ACC112 (cell line): ENCODE measurements at regions not wholly inside any gene's neighbourhood (a gene's known extent, or its start where the extent isn't known, plus 50 kb on each side); places are given as distances from the start of the nearest gene placed in this dataset.
"Not testable (repeated sequence)": the region's sequence is repeated elsewhere in the genome, so short reads cannot be mapped to it uniquely, and the experiment has no call there.

ENCODE experiments used
- H2AFZ ChIP-seq: fragments of 200-600 bp; sonication (generic); one replicate; pipeline ENCODE4 v1.6.0; 2017; ENCODE audit warnings: antibody characterized with exemption, low read length; ENCODE audit not compliant: unreplicated experiment
- H3K27ac ChIP-seq: fragments of 200-600 bp; sonication (generic); 2 replicates; pipeline ENCODE4 v1.5.1; 2014; ENCODE audit warnings: low read depth, mild to moderate bottlenecking, antibody characterized with exemption, low read length, moderate library complexity
- H3K27me3 ChIP-seq: fragments of 200-600 bp; sonication (generic); 2 replicates; pipeline ENCODE4 v1.6.1; 2014; ENCODE audit warnings: mild to moderate bottlenecking, antibody characterized with exemption, low read length, moderate library complexity, mixed read lengths; ENCODE audit not compliant: insufficient read depth
- H3K36me3 ChIP-seq: fragments of 200-600 bp; sonication (generic); 2 replicates; pipeline ENCODE4 v1.6.1; 2016; ENCODE audit warnings: mild to moderate bottlenecking, antibody characterized with exemption, low read length, moderate library complexity, mixed read lengths; ENCODE audit not compliant: insufficient read depth
- H3K4me1 ChIP-seq: fragments of 200-600 bp; sonication (generic); one replicate; pipeline ENCODE4 v1.6.1; 2016; ENCODE audit warnings: low read length, mixed read lengths; ENCODE audit not compliant: insufficient read depth, unreplicated experiment, control insufficient read depth
- H3K4me3 ChIP-seq: fragments of 200-600 bp; sonication (generic); 2 replicates; pipeline ENCODE4 v1.5.1; 2014; ENCODE audit warnings: mild to moderate bottlenecking, low read depth, low read length
- H3K79me2 ChIP-seq: fragments of 200-600 bp; sonication (generic); one replicate; pipeline ENCODE4 v1.6.0; 2016; ENCODE audit warnings: low read length; ENCODE audit not compliant: control insufficient read depth, unreplicated experiment, insufficient read depth

- Histone ChIP-seq H3K4me3 (no peak overlapping the region), H2AFZ (no peak overlapping the region), H3K27me3 (no peaks in the 10 kb centered on the region), H3K36me3 (no peaks in the 10 kb centered on the region; the same call in 1 of the 2 replicates), H3K27ac (no peak overlapping the region), H3K79me2 (no peaks in the 10 kb centered on the region), H3K4me1 (no peaks in the 10 kb centered on the region)
Measured at GRCh38 chr7:93804726-93805125, 85.8 kb downstream of the TFPI2 start.

- H3K27me3 ChIP-seq: no peaks in the 10 kb centered on the region
- H2AFZ ChIP-seq: peak overlapping the region; percentile 5
- no peaks in the 10 kb centered on the region for H3K4me1 ChIP-seq
- H3K4me3 ChIP-seq: no peak overlapping the region
- H3K79me2 ChIP-seq: no peaks in the 10 kb centered on the region
- no peaks in the 10 kb centered on the region; the same call in 1 of the 2 replicates for H3K36me3 ChIP-seq
- no peak overlapping the region for H3K27ac ChIP-seq
Measured at GRCh38 chr7:93799750-93800357, 90.7 kb downstream of the TFPI2 start.

GRCh38 chr7:93793084-93793697, 97.4 kb downstream of the TFPI2 start:
- H3K36me3 ChIP-seq, H3K4me3 ChIP-seq, H3K27ac ChIP-seq, H3K79me2 ChIP-seq, H3K27me3 ChIP-seq, H2AFZ ChIP-seq, H3K4me1 ChIP-seq: not testable (repeated sequence)

GRCh38 chr7:93779115-93779514, 111.4 kb downstream of the TFPI2 start:
- peaks cover 44% of the 10 kb centered on the region for H3K27me3 ChIP-seq
- H3K4me3 ChIP-seq: no peak overlapping the region
- H2AFZ ChIP-seq: no peak overlapping the region
- no peak overlapping the region for H3K27ac ChIP-seq
- no peaks in the 10 kb centered on the region for H3K36me3 ChIP-seq
- H3K4me1 ChIP-seq: no peaks in the 10 kb centered on the region
- H3K79me2 ChIP-seq: no peaks in the 10 kb centered on the region

- no peak overlapping the region for H3K4me3 ChIP-seq
- H3K27me3 ChIP-seq: peaks cover 48% of the 10 kb centered on the region
- no peak overlapping the region for H2AFZ ChIP-seq
- H3K4me1 ChIP-seq: no peaks in the 10 kb centered on the region
- H3K79me2 ChIP-seq: no peaks in the 10 kb centered on the region
- no peaks in the 10 kb centered on the region for H3K36me3 ChIP-seq
- no peak overlapping the region for H3K27ac ChIP-seq
Measured at GRCh38 chr7:93778384-93778783, 112.2 kb downstream of the TFPI2 start.

GRCh38 chr7:93773446-93773845, 117.1 kb downstream of the TFPI2 start:
- H3K4me3 ChIP-seq: no peak overlapping the region
- no peak overlapping the region for H2AFZ ChIP-seq
- H3K4me1 ChIP-seq: no peaks in the 10 kb centered on the region
- peaks cover 43% of the 10 kb centered on the region for H3K27me3 ChIP-seq
- no peak overlapping the region for H3K27ac ChIP-seq
- no peaks in the 10 kb centered on the region for H3K79me2 ChIP-seq
- H3K36me3 ChIP-seq: no peaks in the 10 kb centered on the region

GRCh38 chr7:93765475-93765874, 125.1 kb downstream of the TFPI2 start:
- no peak overlapping the region for H3K27ac ChIP-seq
- H2AFZ ChIP-seq: no peak overlapping the region
- H3K27me3 ChIP-seq: peaks cover 11% of the 10 kb centered on the region; the same call in 1 of the 2 replicates
- no peaks in the 10 kb centered on the region for H3K4me1 ChIP-seq
- H3K79me2 ChIP-seq: no peaks in the 10 kb centered on the region
- no peak overlapping the region for H3K4me3 ChIP-seq
- H3K36me3 ChIP-seq: no peaks in the 10 kb centered on the region

GRCh38 chr7:93758631-93759030, 131.9 kb downstream of the TFPI2 start:
- Histone ChIP-seq H3K79me2 (no peaks in the 10 kb centered on the region), H3K4me3 (no peak overlapping the region), H3K27me3 (peaks cover 5% of the 10 kb centered on the region), H3K27ac (no peak overlapping the region), H2AFZ (no peak overlapping the region), H3K4me1 (peaks cover 3% of the 10 kb centered on the region), H3K36me3 (no peaks in the 10 kb centered on the region)

- H3K4me3 ChIP-seq: no peak overlapping the region
- H2AFZ ChIP-seq: no peak overlapping the region
- H3K79me2 ChIP-seq: no peaks in the 10 kb centered on the region
- H3K27ac ChIP-seq: no peak overlapping the region
- no peaks in the 10 kb centered on the region for H3K36me3 ChIP-seq
- H3K4me1 ChIP-seq: peaks cover 3% of the 10 kb centered on the region
- peaks cover 8% of the 10 kb centered on the region for H3K27me3 ChIP-seq
Measured at GRCh38 chr7:93757426-93757825, 133.1 kb downstream of the TFPI2 start.

GRCh38 chr7:93756890-93757289, 133.7 kb downstream of the TFPI2 start:
- Histone ChIP-seq H3K4me1 (peaks cover 3% of the 10 kb centered on the region), H2AFZ (no peak overlapping the region), H3K4me3 (no peak overlapping the region), H3K36me3 (no peaks in the 10 kb centered on the region), H3K79me2 (no peaks in the 10 kb centered on the region), H3K27ac (no peak overlapping the region), H3K27me3 (peaks cover 8% of the 10 kb centered on the region)

- H3K4me1 ChIP-seq: no peaks in the 10 kb centered on the region
- no peak overlapping the region for H3K27ac ChIP-seq
- H3K36me3 ChIP-seq: no peaks in the 10 kb centered on the region
- no peak overlapping the region for H2AFZ ChIP-seq
- peaks cover 8% of the 10 kb centered on the region for H3K27me3 ChIP-seq
- no peaks in the 10 kb centered on the region for H3K79me2 ChIP-seq
- H3K4me3 ChIP-seq: no peak overlapping the region
Measured at GRCh38 chr7:93751421-93751820, 139.1 kb downstream of the TFPI2 start.
